ENCODE measurements at regions not wholly inside any gene's neighbourhood (a gene's known extent, or its start where the extent isn't known, plus 50 kb on each side); places are given as distances from the start of the nearest gene placed in this dataset.

GRCh38 chr12:58496411-58497190, 423.7 kb downstream of the LRIG3 start:
- Histone ChIP-seq H3K36me3 (replicated peaks) (no peaks in the 10 kb centered on the region), H3K27me3 (replicated peaks) (no peaks in the 10 kb centered on the region), H3K27ac (no peak overlapping the region), H3K4me3 (ENCODE audit: low read depth, low read length) (no peak overlapping the region)
- in situ Hi-C loops (cut with HindIII; ENCODE audit: low pct_ligation_motif_present, low sequenced_read_pairs), result no loop called here
- no peak for TF ChIP-seq CTCF (IDR thresholded peaks at IDR 0.05; ENCODE audit: low read depth, low read length, missing control alignments)
- peak; percentile 88 for DNase-seq

GRCh38 chr12:58500399-58500798, 419.9 kb downstream of the LRIG3 start:
- in situ Hi-C loops (cut with HindIII; ENCODE audit: low pct_ligation_motif_present, low sequenced_read_pairs), result no loop called here
- H3K27me3 ChIP-seq (replicated peaks), result no peaks in the 10 kb centered on the region
- no peak for TF ChIP-seq CTCF (IDR thresholded peaks at IDR 0.05; ENCODE audit: low read depth, low read length, missing control alignments)
- no peaks in the 10 kb centered on the region for H3K36me3 ChIP-seq (replicated peaks)
- no peak for DNase-seq
- H3K4me3 ChIP-seq (ENCODE audit: low read depth, low read length), result no peak overlapping the region
- no peak overlapping the region for H3K27ac ChIP-seq

GRCh38 chr12:58502226-58502625, 418.1 kb downstream of the LRIG3 start:
- Histone ChIP-seq H3K36me3 (replicated peaks) (no peaks in the 10 kb centered on the region), H3K27ac (no peak overlapping the region), H3K4me3 (ENCODE audit: low read depth, low read length) (no peak overlapping the region), H3K27me3 (replicated peaks) (no peaks in the 10 kb centered on the region)
- no peak for TF ChIP-seq CTCF (IDR thresholded peaks at IDR 0.05; ENCODE audit: low read depth, low read length, missing control alignments)
- in situ Hi-C loops (cut with HindIII; ENCODE audit: low pct_ligation_motif_present, low sequenced_read_pairs), result no loop called here
- no peak for DNase-seq

- no peaks in the 10 kb centered on the region for H3K27me3 ChIP-seq (replicated peaks)
- no peak for DNase-seq
- TF ChIP-seq CTCF (IDR thresholded peaks at IDR 0.05; ENCODE audit: low read depth, low read length, missing control alignments), result no peak
- in situ Hi-C loops (cut with HindIII; ENCODE audit: low pct_ligation_motif_present, low sequenced_read_pairs), result no loop called here
- H3K36me3 ChIP-seq (replicated peaks), result no peaks in the 10 kb centered on the region
- H3K4me3 ChIP-seq (ENCODE audit: low read depth, low read length), result no peak overlapping the region
- H3K27ac ChIP-seq, result no peak overlapping the region
These were observed 417.5 kb downstream of the LRIG3 start for GRCh38 chr12:58502841-58503240.

- in situ Hi-C loops (cut with HindIII; ENCODE audit: low pct_ligation_motif_present, low sequenced_read_pairs), result no loop called here
- H3K4me3 ChIP-seq (ENCODE audit: low read depth, low read length), result no peak overlapping the region
- no peaks in the 10 kb centered on the region for H3K36me3 ChIP-seq (replicated peaks)
- no peaks in the 10 kb centered on the region for H3K27me3 ChIP-seq (replicated peaks)
- DNase-seq, result no peak
- peak overlapping the region; percentile 72 for H3K27ac ChIP-seq
- TF ChIP-seq CTCF (IDR thresholded peaks at IDR 0.05; ENCODE audit: low read depth, low read length, missing control alignments), result no peak
These were observed 416.6 kb downstream of the LRIG3 start for GRCh38 chr12:58503731-58504130.
